HCT116 (cell line): ENCODE measurements at regions not wholly inside any gene's neighbourhood (a gene's known extent, or its start where the extent isn't known, plus 50 kb on each side); places are given as distances from the start of the nearest gene placed in this dataset.

ENCODE experiments used
- ATAC-seq: fragments of 200-7000 bp; cut with Tn5 transposase; 2 replicates; pipeline ENCODE4 v1.9.1; 2020; ENCODE audit warnings: mild to moderate bottlenecking, moderate library complexity
- BruUV-seq: library from RNA; stranded (reverse); fragments of 400-500 nt; replicated peaks from 2 replicates; lab custom pipeline; 2021; lab: Mats Ljungman, UMichigan
- CTCF ChIA-PET: fragments of 300-600 bp; sonication (Branson Sonifier 250); formaldehyde crosslinking; loops from one replicate; lab custom pipeline; 2021; ENCODE audit warnings: antibody characterized with exemption; lab: Charles Lee
- POLR2A ChIA-PET: fragments of 300-600, 350-600 bp; sonication (Branson Sonifier 250); formaldehyde crosslinking; loops from one replicate; lab custom pipeline; 2021; ENCODE audit warnings: antibody characterized with exemption; lab: Charles Lee
- RAD21 ChIA-PET, 2 experiments: fragments of 300-600 bp; sonication (Branson Sonifier 250); formaldehyde crosslinking; loops; one replicate each; lab custom pipeline; 2023; ENCODE audit warnings: low total read pairs in 2 of 2; ENCODE audit not compliant: uncharacterized antibody in 2 of 2, unreplicated experiment in 2 of 2, low non-redundant PET in 1 of 2; lab: Charles Lee
- DNase-seq: peaks from one replicate; pipeline ENCODE4 v3.0.0-alpha.2; 2010; ENCODE audit warnings: low read depth, low spot score
- H2AFZ ChIP-seq: fragments of 200-600 bp; shearing (Covaris generic), sonication (generic); 2 replicates; pipeline ENCODE4 v1.6.1; 2017; ENCODE audit warnings: low read depth, mixed run types, mixed read lengths, antibody characterized with exemption, low read length; ENCODE audit not compliant: poor library complexity, severe bottlenecking
- H3K27ac ChIP-seq: 2 replicates; pipeline ENCODE4 v1.5.1; 2012; ENCODE audit warnings: low read depth, low read length
- H3K27me3 ChIP-seq: fragments of 200-600 bp; sonication (generic); 2 replicates; pipeline ENCODE4 v1.6.1; 2016; ENCODE audit warnings: mixed run types, low read length, mixed read lengths; ENCODE audit not compliant: insufficient read depth
- H3K36me3 ChIP-seq, 2 experiments: fragments of 200-500 bp in 1 of 2; fragments of 200-600 bp in 1 of 2; sonication (Bioruptor generic) in 1 of 2; sonication (generic) in 1 of 2; 2 replicates each; pipeline versions ENCODE4 v1.5.1 to v1.6.1; 2014 to 2016; ENCODE audit warnings: low read length in 2 of 2, inconsistent platforms in 1 of 2, mixed read lengths in 1 of 2, mixed run types in 1 of 2; ENCODE audit not compliant: insufficient read depth in 2 of 2, control insufficient read depth in 1 of 2
- H3K4me1 ChIP-seq, 2 experiments: fragments of 200-600 bp in 1 of 2; sonication (generic) in 1 of 2; 2 replicates each; pipeline versions ENCODE4 v1.5.1 to v1.6.1; 2012 to 2017; ENCODE audit warnings: low read length in 2 of 2, inconsistent platforms in 1 of 2, mild to moderate bottlenecking in 1 of 2, mixed read lengths in 1 of 2, mixed run types in 1 of 2, moderate library complexity in 1 of 2; ENCODE audit not compliant: insufficient read depth in 2 of 2, control insufficient read depth in 1 of 2
- H3K4me2 ChIP-seq: fragments of 200-600 bp; sonication (generic); 2 replicates; pipeline ENCODE4 v1.6.1; 2017; ENCODE audit warnings: mixed run types, low read length, mixed read lengths
- H3K4me3 ChIP-seq, 2 experiments: fragments of 200-600 bp in 1 of 2; sonication (generic) in 1 of 2; replicated peaks in 1 of 2; 2 replicates each; pipeline ENCODE4 v1.5.1; 2011 to 2016; ENCODE audit warnings: low read length in 2 of 2, control low read depth in 1 of 2, low read depth in 1 of 2, mild to moderate bottlenecking in 1 of 2, mixed read lengths in 1 of 2, mixed run types in 1 of 2
- H3K79me2 ChIP-seq: fragments of 200-600 bp; sonication (generic); 2 replicates; pipeline ENCODE4 v1.6.1; 2017; ENCODE audit warnings: mild to moderate bottlenecking, mixed run types, low read length, moderate library complexity, mixed read lengths; ENCODE audit not compliant: insufficient read depth
- H3K9ac ChIP-seq: fragments of 200-600 bp; sonication (generic); 2 replicates; pipeline ENCODE4 v1.6.1; 2016; ENCODE audit warnings: low read length, mixed read lengths
- H3K9me2 ChIP-seq: fragments of 200-600 bp; sonication (generic), shearing (Covaris generic); 2 replicates; pipeline ENCODE4 v1.6.1; 2017; ENCODE audit warnings: mixed run types, mild to moderate bottlenecking, moderate library complexity; ENCODE audit not compliant: insufficient read depth
- H3K9me3 ChIP-seq, 2 experiments: fragments of 200-500 bp in 1 of 2; fragments of 200-600 bp in 1 of 2; sonication (Bioruptor generic) in 1 of 2; sonication (generic) in 1 of 2; 2 replicates each; pipeline ENCODE4 v1.6.1; 2014 to 2017; ENCODE audit warnings: low read length in 2 of 2, mixed read lengths in 2 of 2, inconsistent platforms in 1 of 2, low read depth in 1 of 2, mild to moderate bottlenecking in 1 of 2, mixed run types in 1 of 2, moderate library complexity in 1 of 2; ENCODE audit not compliant: control insufficient read depth in 1 of 2, insufficient read depth in 1 of 2
- H4K20me1 ChIP-seq: fragments of 200-600 bp; sonication (generic), shearing (Covaris generic); 2 replicates; pipeline ENCODE4 v1.6.1; 2017; ENCODE audit warnings: mixed run types, mild to moderate bottlenecking, moderate library complexity; ENCODE audit not compliant: insufficient read depth
- ATF3 ChIP-seq: IDR thresholded peaks from 2 replicates; pipeline ENCODE4 v1.6.1; 2012
- CBX3 ChIP-seq: IDR thresholded peaks from 2 replicates; pipeline ENCODE4 v1.6.1; 2012; ENCODE audit warnings: low read depth
- CEBPB ChIP-seq: IDR thresholded peaks from 2 replicates; pipeline ENCODE4 v1.6.1; 2012; ENCODE audit warnings: low read depth
- EGR1 ChIP-seq: IDR thresholded peaks from 2 replicates; pipeline ENCODE4 v1.6.1; 2012; ENCODE audit warnings: low read depth
- ELF1 ChIP-seq: IDR thresholded peaks from 2 replicates; pipeline ENCODE4 v1.6.1; 2012; ENCODE audit warnings: low read depth, borderline replicate concordance
- EZH2phosphoT487 ChIP-seq: fragments of 200-600 bp; IDR thresholded peaks from 2 replicates; pipeline ENCODE4 v1.6.1; 2018; ENCODE audit warnings: antibody characterized with exemption, borderline replicate concordance
- FOSL1 ChIP-seq: IDR thresholded peaks from 2 replicates; pipeline ENCODE4 v1.6.1; 2012; ENCODE audit warnings: low read depth
- JUND ChIP-seq: IDR thresholded peaks from 2 replicates; pipeline ENCODE4 v1.6.1; 2012
- MAX ChIP-seq: IDR thresholded peaks from 2 replicates; pipeline ENCODE4 v1.6.1; 2012
- POLR2AphosphoS5 ChIP-seq: IDR thresholded peaks from 2 replicates; pipeline ENCODE4 v1.6.1; 2011; ENCODE audit warnings: mild to moderate bottlenecking, low read depth, low read length, moderate library complexity
- SIN3A ChIP-seq: IDR thresholded peaks from 2 replicates; pipeline ENCODE4 v1.6.1; 2012; ENCODE audit warnings: low read depth
- SP1 ChIP-seq: IDR thresholded peaks from 2 replicates; pipeline ENCODE4 v1.6.1; 2012; ENCODE audit warnings: low read depth
- SRF ChIP-seq: IDR thresholded peaks from 2 replicates; pipeline ENCODE4 v1.6.1; 2012; ENCODE audit warnings: low read depth
- YY1 ChIP-seq: IDR thresholded peaks from 2 replicates; pipeline ENCODE4 v1.6.1; 2011; ENCODE audit warnings: low read length, low read depth, moderate library complexity, mild to moderate bottlenecking; ENCODE audit not compliant: insufficient replicate concordance; ENCODE audit errors: extremely low read depth
- ZBTB33 ChIP-seq: IDR thresholded peaks from 2 replicates; pipeline ENCODE4 v1.6.1; 2011; ENCODE audit warnings: mild to moderate bottlenecking, low read length, moderate library complexity; ENCODE audit not compliant: insufficient replicate concordance; ENCODE audit errors: extremely low read depth
- ZFX ChIP-seq: fragments of 450-650 bp; IDR thresholded peaks from 2 replicates; pipeline ENCODE4 v1.6.1; 2017
- ZNF274 ChIP-seq: fragments of 200-500 bp; sonication (Bioruptor generic); IDR thresholded peaks from 2 replicates; pipeline ENCODE4 v1.6.1; 2014; ENCODE audit warnings: mild to moderate bottlenecking, low read depth, low read length, inconsistent platforms
- intact Hi-C: fragments of 100-400 bp; cut with micrococcal nuclease; formaldehyde crosslinking; loops from 2 replicates; pipeline ENCODE4 v1.10.0; 2022
- TF ChIP-seq, protein P1 (sequence below), 3 experiments: fragments of 200-600 bp in 1 of 3; sonication (generic) in 1 of 3; IDR thresholded peaks in 2 of 3; conservative IDR thresholded peaks in 1 of 3; 2 replicates each; pipeline ENCODE4 v1.5.1; 2012 to 2017; ENCODE audit warnings: low read depth in 2 of 3, low read length in 2 of 3, antibody characterized with exemption in 1 of 3, borderline replicate concordance in 1 of 3, control low read depth in 1 of 3, mild to moderate bottlenecking in 1 of 3, mixed read lengths in 1 of 3, mixed run types in 1 of 3, moderate library complexity in 1 of 3; ENCODE audit not compliant: insufficient read depth in 1 of 3

- TF ChIP-seq, protein P1, sequence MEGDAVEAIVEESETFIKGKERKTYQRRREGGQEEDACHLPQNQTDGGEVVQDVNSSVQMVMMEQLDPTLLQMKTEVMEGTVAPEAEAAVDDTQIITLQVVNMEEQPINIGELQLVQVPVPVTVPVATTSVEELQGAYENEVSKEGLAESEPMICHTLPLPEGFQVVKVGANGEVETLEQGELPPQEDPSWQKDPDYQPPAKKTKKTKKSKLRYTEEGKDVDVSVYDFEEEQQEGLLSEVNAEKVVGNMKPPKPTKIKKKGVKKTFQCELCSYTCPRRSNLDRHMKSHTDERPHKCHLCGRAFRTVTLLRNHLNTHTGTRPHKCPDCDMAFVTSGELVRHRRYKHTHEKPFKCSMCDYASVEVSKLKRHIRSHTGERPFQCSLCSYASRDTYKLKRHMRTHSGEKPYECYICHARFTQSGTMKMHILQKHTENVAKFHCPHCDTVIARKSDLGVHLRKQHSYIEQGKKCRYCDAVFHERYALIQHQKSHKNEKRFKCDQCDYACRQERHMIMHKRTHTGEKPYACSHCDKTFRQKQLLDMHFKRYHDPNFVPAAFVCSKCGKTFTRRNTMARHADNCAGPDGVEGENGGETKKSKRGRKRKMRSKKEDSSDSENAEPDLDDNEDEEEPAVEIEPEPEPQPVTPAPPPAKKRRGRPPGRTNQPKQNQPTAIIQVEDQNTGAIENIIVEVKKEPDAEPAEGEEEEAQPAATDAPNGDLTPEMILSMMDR (IDR thresholded peaks at IDR 0.05 in 2 of 3, conservative IDR thresholded peaks at IDR 0.05 in 1 of 3; ENCODE audit: borderline replicate concordance in 1 of 3, insufficient read depth in 1 of 3, low read depth in 2 of 3, low read length in 2 of 3) = no peak
- TF ChIP-seq CBX3 (no peak), SRF (no peak)
- TF ChIP-seq, all 23 proteins: peak for 0
These were observed 569.7 kb upstream of the KLF12 start (continued) for GRCh38 chr13:74703855-74704387.

DNA sequence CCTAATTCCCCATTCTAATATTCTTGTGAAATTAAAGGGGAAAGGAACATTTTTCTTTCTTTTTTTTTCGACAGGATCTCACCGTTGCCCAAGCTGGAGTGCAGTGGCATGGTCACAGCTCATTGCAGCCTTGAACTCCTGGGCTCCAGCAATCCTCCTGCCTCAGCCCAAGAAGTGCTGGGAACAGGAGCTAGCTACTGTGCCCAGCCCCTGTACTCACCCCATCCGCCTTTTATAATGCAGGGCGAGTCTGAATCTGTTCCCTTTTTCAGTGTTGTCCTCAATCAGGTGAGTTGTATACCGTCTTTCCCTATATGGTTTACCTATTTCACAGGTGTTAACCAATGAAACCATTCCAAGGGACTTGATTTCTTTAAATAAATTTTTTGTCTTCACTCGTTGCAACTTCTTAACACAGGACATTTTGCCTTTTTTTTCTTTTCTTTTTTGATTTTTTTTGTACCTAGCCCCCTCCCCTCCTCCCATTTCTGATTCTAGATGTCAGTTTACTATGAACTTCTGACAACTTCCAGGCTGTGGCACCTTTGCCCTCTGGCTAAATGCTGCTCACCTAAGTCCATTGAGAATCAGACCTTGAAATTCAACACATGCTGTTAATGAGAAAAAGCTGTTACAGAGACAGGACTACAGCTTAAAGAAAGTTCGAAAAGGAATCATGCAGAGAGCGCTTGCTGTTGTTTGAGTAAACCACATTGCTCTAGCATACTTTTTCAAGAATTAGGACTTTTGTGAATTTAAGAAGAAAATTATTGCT lies 562.1 kb upstream of the KLF12 start:
- Histone ChIP-seq H3K27me3 (no peaks in the 10 kb centered on the region), H3K9ac (no peak overlapping the region), H3K4me3 (no peak overlapping the region), H3K36me3 (no peaks in the 10 kb centered on the region), H2AFZ (no peak overlapping the region), H3K79me2 (no peaks in the 10 kb centered on the region), H4K20me1 (no peaks in the 10 kb centered on the region; the same call in 1 of the 2 replicates), H3K9me3 (peaks cover 0 to 2% of the 10 kb centered on the region in 2 experiments; a peak in 2 of 4 replicates), H3K4me2 (no peak overlapping the region), H3K27ac (no peak overlapping the region), H3K9me2 (no peaks in the 10 kb centered on the region), H3K4me1 (no peaks in the 10 kb centered on the region)
- ChIA-PET CTCF (no interaction called here), POLR2A (no interaction called here), RAD21 (no interaction called here)
- DNase-seq (no peak), ATAC-seq (no peak)
- intact Hi-C loops = no loop called here
- no TSS peak for BruUV-seq
- no peak for TF ChIP-seq SP1
- TF ChIP-seq ZFX = no peak
- TF ChIP-seq MAX = no peak
- TF ChIP-seq FOSL1 = no peak
- no peak for TF ChIP-seq ZBTB33
- no peak for TF ChIP-seq CEBPB
- no peak for TF ChIP-seq EGR1
- TF ChIP-seq JUND = no peak
- TF ChIP-seq, protein P1 (IDR thresholded peaks at IDR 0.05 in 2 of 3, conservative IDR thresholded peaks at IDR 0.05 in 1 of 3; ENCODE audit: borderline replicate concordance in 1 of 3, insufficient read depth in 1 of 3, low read depth in 2 of 3, low read length in 2 of 3) = no peak
- no peak for TF ChIP-seq ZNF274
- TF ChIP-seq CBX3 = no peak
- no peak for TF ChIP-seq POLR2AphosphoS5
- no peak for TF ChIP-seq SRF
- TF ChIP-seq ELF1 = no peak
- no peak for TF ChIP-seq EZH2phosphoT487
- TF ChIP-seq SIN3A = no peak
- TF ChIP-seq YY1 = no peak
- no peak for TF ChIP-seq ATF3
